ENCODE measurements at regions not wholly inside any gene's neighbourhood (a gene's known extent, or its start where the extent isn't known, plus 50 kb on each side); places are given as distances from the start of the nearest gene placed in this dataset.

- Histone ChIP-seq H2AFZ (ENCODE audit: insufficient read depth, low read depth, low read length, poor library complexity, severe bottlenecking) (no peak overlapping the region), H4K20me1 (ENCODE audit: control insufficient read depth, insufficient read depth, low read length, poor library complexity, severe bottlenecking) (no peaks in the 10 kb centered on the region), H3K4me1 (ENCODE audit: control insufficient read depth in 2 of 2, insufficient read depth in 2 of 2, low read length in 2 of 2) (no peaks in the 10 kb centered on the region), H3K4me2 (replicated peaks; ENCODE audit: low read depth, low read length, poor library complexity, severe bottlenecking) (no peak overlapping the region), H3K36me3 (replicated peaks in 1 of 2; ENCODE audit: control extremely low read depth in 1 of 2, control insufficient read depth in 1 of 2, extremely low read depth in 1 of 2, insufficient read depth in 2 of 2, low read length in 1 of 2) (no peaks in the 10 kb centered on the region), H3K27me3 (replicated peaks in 1 of 4; ENCODE audit: control extremely low read depth in 1 of 4, control insufficient read depth in 3 of 4, insufficient read depth in 4 of 4, low read length in 3 of 4) (no peaks in the 10 kb centered on the region), H3K4me3 (ENCODE audit: control extremely low read depth in 1 of 5, extremely low read depth in 1 of 5, insufficient read depth in 1 of 5, low read depth in 2 of 5, low read length in 4 of 5) (no peak overlapping the region), H3K9me3 (ENCODE audit: control extremely low read depth in 1 of 3, control insufficient read depth in 2 of 3, insufficient read depth in 1 of 3, low read length in 2 of 3) (no peaks in the 10 kb centered on the region), H3K27ac (ENCODE audit: low read length in 2 of 2) (no peak overlapping the region), H3K79me2 (ENCODE audit: control insufficient read depth, insufficient read depth, low read length) (no peaks in the 10 kb centered on the region), H3K9ac (ENCODE audit: low read length) (no peak overlapping the region)
- Mint-ChIP-seq H3K27ac (no peak overlapping the region), H3K9me3 (ENCODE audit: insufficient read depth) (no peaks in the 10 kb centered on the region), H3K4me3 (no peak overlapping the region), H3K4me1 (no peaks in the 10 kb centered on the region), H3K27me3 (no peaks in the 10 kb centered on the region)
- intact Hi-C loops (cut with micrococcal nuclease) = no loop called here
- ATAC-seq (ENCODE audit: low read depth) (no peak), DNase-seq (no peak)
- ChIA-PET CTCF (no interaction called here), POLR2A (no interaction called here)
- TF ChIP-seq CTCF (IDR thresholded peaks at IDR 0.05) = no peak
- no peak for TF ChIP-seq EZH2 (IDR thresholded peaks at IDR 0.05; ENCODE audit: borderline replicate concordance, insufficient read depth, low read depth, low read length, poor library complexity, severe bottlenecking)
These were observed 316.9 kb upstream of the TET2 start for GRCh38 chr4:104829761-104830160.

- H3K4me1 ChIP-seq (ENCODE audit: control insufficient read depth in 2 of 2, insufficient read depth in 2 of 2, low read length in 2 of 2) = no peaks in the 10 kb centered on the region
- no peaks in the 10 kb centered on the region for H4K20me1 ChIP-seq (ENCODE audit: control insufficient read depth, insufficient read depth, low read length, poor library complexity, severe bottlenecking)
- H3K9me3 ChIP-seq (ENCODE audit: control extremely low read depth in 1 of 3, control insufficient read depth in 2 of 3, insufficient read depth in 1 of 3, low read length in 2 of 3) = no peaks in the 10 kb centered on the region
- no peak overlapping the region for H3K4me2 ChIP-seq (replicated peaks; ENCODE audit: low read depth, low read length, poor library complexity, severe bottlenecking)
- H2AFZ ChIP-seq (ENCODE audit: insufficient read depth, low read depth, low read length, poor library complexity, severe bottlenecking) = no peak overlapping the region
- no peak overlapping the region for H3K4me3 Mint-ChIP-seq
- TF ChIP-seq CTCF (IDR thresholded peaks at IDR 0.05) = no peak
- H3K27ac ChIP-seq (ENCODE audit: low read length in 2 of 2) = no peak overlapping the region
- no peaks in the 10 kb centered on the region for H3K36me3 ChIP-seq (replicated peaks in 1 of 2; ENCODE audit: control extremely low read depth in 1 of 2, control insufficient read depth in 1 of 2, extremely low read depth in 1 of 2, insufficient read depth in 2 of 2, low read length in 1 of 2)
- ChIA-PET CTCF (interaction anchor here (1.6 to 2.4 kb wide), 2 partner anchors 11 to 12 kb away, joined by 3 to 16 read pairs; no protein-coding TSS in a partner anchor), POLR2A (no interaction called here)
- H3K79me2 ChIP-seq (ENCODE audit: control insufficient read depth, insufficient read depth, low read length) = no peaks in the 10 kb centered on the region
- H3K27ac Mint-ChIP-seq = no peak overlapping the region
- H3K27me3 Mint-ChIP-seq = no peaks in the 10 kb centered on the region
- no peaks in the 10 kb centered on the region for H3K9me3 Mint-ChIP-seq (ENCODE audit: insufficient read depth)
- H3K27me3 ChIP-seq (replicated peaks in 1 of 4; ENCODE audit: control extremely low read depth in 1 of 4, control insufficient read depth in 3 of 4, insufficient read depth in 4 of 4, low read length in 3 of 4) = no peaks in the 10 kb centered on the region
- intact Hi-C loops (cut with micrococcal nuclease) = no loop called here
- no peak overlapping the region for H3K9ac ChIP-seq (ENCODE audit: low read length)
- no peak for DNase-seq
- ATAC-seq (ENCODE audit: low read depth) = no peak
- no CpG with 5 or more reads among the region's 3 CpGs for WGBS (ENCODE audit: insufficient coverage)
- H3K4me3 ChIP-seq (ENCODE audit: control extremely low read depth in 1 of 5, extremely low read depth in 1 of 5, insufficient read depth in 1 of 5, low read depth in 2 of 5, low read length in 4 of 5) = no peak overlapping the region
- H3K4me1 Mint-ChIP-seq = no peaks in the 10 kb centered on the region
These were observed 298.0 kb upstream of the TET2 start for GRCh38 chr4:104848597-104849225.
